ENCODE measurements at regions not wholly inside any gene's neighbourhood (a gene's known extent, or its start where the extent isn't known, plus 50 kb on each side); places are given as distances from the start of the nearest gene placed in this dataset.

GRCh38 chr2:187716301-187716700 lies 162.1 kb upstream of the TFPI start:
- no peak for DNase-seq (ENCODE audit: low read depth)
- H3K4me3 ChIP-seq (ENCODE audit: control insufficient read depth, low read depth, low read length): no peak overlapping the region
- no peak for TF ChIP-seq CTCF (conservative IDR thresholded peaks at IDR 0.05; ENCODE audit: control insufficient read depth, insufficient read depth, low read depth, low read length)

GRCh38 chr2:187718092-187718491 lies 163.9 kb upstream of the TFPI start:
- no peak for DNase-seq (ENCODE audit: low read depth)
- no peak for TF ChIP-seq CTCF (conservative IDR thresholded peaks at IDR 0.05; ENCODE audit: control insufficient read depth, insufficient read depth, low read depth, low read length)
- H3K4me3 ChIP-seq (ENCODE audit: control insufficient read depth, low read depth, low read length): no peak overlapping the region

- DNase-seq (ENCODE audit: low read depth): no peak
- TF ChIP-seq CTCF (conservative IDR thresholded peaks at IDR 0.05; ENCODE audit: control insufficient read depth, insufficient read depth, low read depth, low read length): no peak
- no peak overlapping the region for H3K4me3 ChIP-seq (ENCODE audit: control insufficient read depth, low read depth, low read length)
Observed at GRCh38 chr2:187719510-187719909, 165.3 kb upstream of the TFPI start.

GRCh38 chr2:187748958-187749357 lies 194.7 kb upstream of the TFPI start:
- no peak for DNase-seq (ENCODE audit: low read depth)
- TF ChIP-seq CTCF (conservative IDR thresholded peaks at IDR 0.05; ENCODE audit: control insufficient read depth, insufficient read depth, low read depth, low read length): no peak
- H3K4me3 ChIP-seq (ENCODE audit: control insufficient read depth, low read depth, low read length): no peak overlapping the region

GRCh38 chr2:187749804-187750431 lies 195.7 kb upstream of the TFPI start:
- no peak for DNase-seq (ENCODE audit: low read depth)

GRCh38 chr2:187768995-187769394 lies 214.8 kb upstream of the TFPI start:
- no peak for DNase-seq (ENCODE audit: low read depth)
- H3K4me3 ChIP-seq (ENCODE audit: control insufficient read depth, low read depth, low read length): no peak overlapping the region
- TF ChIP-seq CTCF (conservative IDR thresholded peaks at IDR 0.05; ENCODE audit: control insufficient read depth, insufficient read depth, low read depth, low read length): no peak

More at GRCh38 chr2:187749804-187750431, 195.7 kb upstream of the TFPI start:
- H3K4me3 ChIP-seq (ENCODE audit: control insufficient read depth, low read depth, low read length): no peak overlapping the region
- no peak for TF ChIP-seq CTCF (conservative IDR thresholded peaks at IDR 0.05; ENCODE audit: control insufficient read depth, insufficient read depth, low read depth, low read length)

- TF ChIP-seq CTCF (conservative IDR thresholded peaks at IDR 0.05; ENCODE audit: control insufficient read depth, insufficient read depth, low read depth, low read length): no peak
- H3K4me3 ChIP-seq (ENCODE audit: control insufficient read depth, low read depth, low read length): no peak overlapping the region
- no peak for DNase-seq (ENCODE audit: low read depth)
Observed at GRCh38 chr2:187769437-187769836, 215.2 kb upstream of the TFPI start.

Data from fibroblast of mammary gland (primary cell).